GM19463 (cell line): ENCODE measurements at regions not wholly inside any gene's neighbourhood (a gene's known extent, or its start where the extent isn't known, plus 50 kb on each side); places are given as distances from the start of the nearest gene placed in this dataset.

Source experiments
- ATAC-seq: cut with Tn5 transposase; IDR thresholded peaks from one replicate; pipeline ENCODE4 v1.9.1; 2021; ENCODE audit warnings: mild to moderate bottlenecking, moderate library complexity; ENCODE audit not compliant: unreplicated experiment

DNA sequence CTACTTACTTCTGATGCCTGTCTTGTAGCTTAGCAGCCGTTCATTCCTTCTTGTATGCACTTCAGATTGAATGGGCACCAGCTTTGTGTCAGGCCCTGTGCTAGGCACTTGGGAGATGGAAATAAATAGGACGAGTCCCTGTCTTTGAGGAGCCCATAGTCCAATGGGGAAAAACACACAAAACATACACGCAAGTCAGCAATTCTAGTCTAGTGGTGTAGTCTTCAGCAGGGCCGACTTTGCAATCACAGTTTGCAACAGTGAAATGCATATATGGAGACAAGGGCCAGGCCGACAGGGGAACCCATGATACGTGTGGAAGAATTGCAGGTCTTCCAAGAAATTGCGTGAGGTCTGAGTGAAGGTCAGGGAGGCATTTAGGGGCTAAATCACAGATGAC is 262.6 kb downstream of the MAF start:
- no peak for ATAC-seq

- no peak for ATAC-seq
Observed at GRCh38 chr16:79336437-79337229, 263.9 kb downstream of the MAF start.

DNA sequence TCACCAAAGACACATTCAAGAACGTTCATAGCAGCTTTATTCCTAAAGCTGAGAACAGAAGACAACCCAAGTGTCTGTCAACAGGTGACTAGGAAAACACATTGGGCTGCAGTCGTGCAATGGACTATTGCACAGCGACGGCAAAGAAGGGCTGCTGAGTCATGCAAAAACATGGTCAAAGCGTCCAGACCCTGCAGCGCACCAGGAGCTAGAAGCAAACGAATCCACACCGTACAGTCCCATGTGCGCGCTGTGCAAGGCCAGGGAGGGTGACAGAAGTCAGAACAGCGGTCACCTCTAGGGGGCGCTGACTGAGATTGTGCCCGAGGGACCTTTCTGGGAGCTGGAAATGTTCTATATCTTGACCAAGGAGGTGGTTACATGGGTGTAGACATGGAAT is 266.4 kb downstream of the MAF start:
- no peak for ATAC-seq

- no peak for ATAC-seq
Observed at GRCh38 chr16:79331066-79331465, 269.5 kb downstream of the MAF start.

GRCh38 chr16:79329967-79330366 is 270.6 kb downstream of the MAF start:
- ATAC-seq, result no peak

GRCh38 chr16:79329166-79329521 is 271.4 kb downstream of the MAF start:
- no peak for ATAC-seq

- ATAC-seq, result no peak
Observed at GRCh38 chr16:79328402-79329165, 272.0 kb downstream of the MAF start.

GRCh38 chr16:79327836-79328235 is 272.7 kb downstream of the MAF start:
- ATAC-seq, result no peak

DNA sequence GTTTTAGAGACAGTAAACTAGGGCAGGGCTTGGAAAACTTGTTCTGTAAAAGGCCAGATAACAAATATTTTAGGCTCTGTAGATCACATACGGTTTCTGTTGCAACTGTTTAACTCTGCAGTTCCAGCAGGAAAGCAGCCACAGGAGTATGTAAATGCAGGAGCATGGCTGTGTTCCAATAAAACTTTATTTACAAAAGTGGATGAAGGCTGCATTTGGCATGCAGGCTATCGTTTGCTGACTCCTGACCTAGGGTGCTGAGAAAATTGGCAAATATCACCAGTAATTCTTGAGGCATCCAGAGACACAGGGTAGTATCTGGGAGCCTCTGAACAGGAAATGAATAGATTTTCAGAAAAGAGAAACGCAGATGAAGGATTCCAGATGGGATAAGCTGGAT is 274.0 kb downstream of the MAF start:
- ATAC-seq, result no peak

- ATAC-seq, result no peak
Observed at GRCh38 chr16:79325226-79325945, 275.2 kb downstream of the MAF start.

- no peak for ATAC-seq
Observed at GRCh38 chr16:79320956-79321355, 279.6 kb downstream of the MAF start.

GRCh38 chr16:79318143-79318899 is 282.2 kb downstream of the MAF start:
- ATAC-seq, result no peak

DNA sequence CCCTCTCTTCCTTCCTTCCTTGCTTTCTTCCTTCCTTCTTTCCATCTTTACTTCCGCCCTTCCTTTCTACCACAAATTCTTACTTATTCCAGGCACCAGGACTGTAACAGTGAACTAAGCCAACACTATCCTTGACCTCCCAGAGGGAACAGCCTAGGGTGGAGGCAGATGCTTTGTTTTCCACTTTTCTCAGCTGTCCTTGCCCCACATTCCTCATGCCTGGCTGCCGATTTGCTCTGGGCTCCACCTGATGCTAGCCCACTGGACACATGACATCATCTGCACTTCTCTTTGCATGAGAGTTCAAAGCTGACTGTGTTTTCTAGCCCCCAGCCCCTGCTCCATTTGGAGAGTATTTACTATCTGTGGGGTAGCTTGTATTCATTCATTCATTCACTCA is 283.0 kb downstream of the MAF start:
- no peak for ATAC-seq

DNA sequence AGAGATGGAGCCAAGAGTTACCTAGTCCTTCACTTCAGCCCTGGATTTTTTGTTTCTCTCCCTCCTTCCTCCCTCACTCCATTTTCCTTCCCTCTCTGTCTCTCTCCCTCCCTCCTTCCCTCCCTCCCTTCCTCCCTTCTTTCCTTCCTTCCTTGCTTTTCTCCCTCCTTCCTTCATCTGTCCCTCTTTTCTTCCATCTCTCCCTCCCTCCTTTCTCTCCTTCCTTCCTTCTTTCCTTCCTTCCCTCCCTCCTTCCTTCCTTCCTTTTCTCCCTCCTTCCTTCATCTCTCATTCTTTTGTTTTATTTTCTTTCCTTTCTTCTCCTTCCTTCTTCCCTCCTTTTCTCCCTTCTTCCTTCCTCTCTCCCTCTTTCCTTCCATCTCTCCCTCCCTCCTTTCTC is 283.5 kb downstream of the MAF start:
- no peak for ATAC-seq

GRCh38 chr16:79316004-79316458 is 284.5 kb downstream of the MAF start:
- peak; percentile 69 for ATAC-seq

DNA sequence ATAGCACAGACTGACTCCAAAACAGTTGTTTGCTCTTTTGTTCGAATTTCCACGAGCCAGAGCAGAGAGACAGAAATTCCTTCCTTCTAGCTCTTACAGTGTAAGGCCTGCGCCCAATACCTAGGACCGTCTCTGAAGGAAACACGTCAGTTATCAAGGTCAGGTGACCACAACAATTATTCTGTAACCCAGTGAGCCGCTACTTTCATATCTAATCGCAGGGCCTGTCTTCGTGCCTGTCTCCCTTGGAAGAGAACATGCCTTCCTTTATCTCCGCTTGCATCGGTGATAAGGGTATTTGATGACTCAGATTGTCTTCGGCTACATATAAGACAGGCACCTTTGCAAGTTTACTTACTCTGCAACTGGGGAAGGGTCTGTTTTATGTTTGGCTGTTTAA is 288.0 kb downstream of the MAF start:
- no peak for ATAC-seq

- no peak for ATAC-seq
Observed at GRCh38 chr16:79310710-79311109, 289.8 kb downstream of the MAF start.

GRCh38 chr16:79309606-79310005 is 290.9 kb downstream of the MAF start:
- ATAC-seq, result no peak

DNA sequence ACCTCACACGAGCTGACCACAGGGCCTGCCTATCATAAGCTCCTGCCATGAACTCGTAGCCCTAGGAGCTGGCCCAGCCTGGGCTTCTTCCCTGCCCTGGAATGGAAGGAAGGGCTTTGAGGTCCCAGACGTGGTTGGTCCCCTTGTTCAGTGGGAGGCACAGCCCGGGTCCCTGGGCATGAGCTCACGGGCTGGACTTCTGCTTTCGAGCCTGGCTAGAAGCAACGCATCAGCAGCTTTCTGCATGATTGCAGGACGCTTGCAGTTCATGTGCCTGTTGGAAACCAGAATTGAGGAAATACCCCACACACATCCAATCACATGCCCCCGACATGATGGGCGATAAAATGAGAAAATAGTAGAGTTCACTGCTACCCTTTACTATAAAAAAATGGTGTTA is 293.3 kb downstream of the MAF start:
- ATAC-seq, result no peak

GRCh38 chr16:79305074-79305473 is 295.5 kb downstream of the MAF start:
- no peak for ATAC-seq

GRCh38 chr16:79303959-79304387 is 296.6 kb downstream of the MAF start:
- ATAC-seq, result no peak
